NCI-H128 (cell line): ENCODE measurements at regions not wholly inside any gene's neighbourhood (a gene's known extent, or its start where the extent isn't known, plus 50 kb on each side); places are given as distances from the start of the nearest gene placed in this dataset.
"Not testable (repeated sequence)": the region's sequence is repeated elsewhere in the genome, so short reads cannot be mapped to it uniquely, and the experiment has no call there.

Experiments used
- DNase-seq: peaks from one replicate; lab custom pipeline; 2025; ENCODE audit not compliant: unreplicated experiment; lab: John Stamatoyannopoulos, UW

DNA sequence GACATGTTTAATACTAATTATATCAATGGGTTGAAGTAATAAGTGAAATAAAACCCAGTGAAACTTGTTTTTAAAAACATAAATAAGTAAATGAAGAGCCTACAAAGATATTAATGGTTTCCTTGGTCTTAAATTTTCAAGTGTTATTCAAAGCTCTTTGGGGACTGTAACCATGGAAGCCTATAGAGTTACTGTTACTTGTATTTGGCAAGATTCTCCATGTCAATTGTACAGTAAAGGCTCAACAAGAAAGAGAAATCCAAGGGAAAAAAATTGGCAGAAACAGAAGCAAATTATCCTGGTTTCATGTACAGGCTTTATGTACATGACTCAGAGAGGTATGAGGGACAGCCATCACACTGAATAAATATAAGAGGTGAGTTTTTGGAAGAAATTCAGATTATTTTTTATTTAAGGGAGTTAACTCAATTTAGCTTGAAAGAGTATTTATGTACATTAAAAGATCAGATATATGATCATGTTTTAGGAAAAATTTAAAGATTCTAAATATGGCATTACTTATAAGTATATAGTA, 151.1 kb upstream of the HMGA2 start:
- DNase-seq, result no peak

DNA sequence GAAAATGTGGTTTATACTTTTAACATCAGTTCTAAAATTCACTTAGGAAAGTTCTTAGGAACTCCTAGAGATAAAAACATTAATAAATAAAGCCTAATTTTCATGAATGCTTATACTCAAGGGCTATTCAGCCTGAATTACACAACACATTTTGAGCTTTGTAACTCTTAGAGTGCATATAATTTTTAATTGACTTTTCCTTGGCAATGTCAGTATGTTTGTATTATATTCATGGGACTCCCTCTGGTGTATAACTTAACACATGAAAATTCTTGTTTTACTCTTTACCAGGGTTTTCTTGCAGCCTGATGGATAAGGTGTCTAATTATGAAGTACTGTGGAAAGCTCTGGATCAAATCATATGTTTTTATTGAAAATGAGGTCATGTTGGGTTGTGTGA, 150.6 kb upstream of the HMGA2 start:
- no peak for DNase-seq

DNA sequence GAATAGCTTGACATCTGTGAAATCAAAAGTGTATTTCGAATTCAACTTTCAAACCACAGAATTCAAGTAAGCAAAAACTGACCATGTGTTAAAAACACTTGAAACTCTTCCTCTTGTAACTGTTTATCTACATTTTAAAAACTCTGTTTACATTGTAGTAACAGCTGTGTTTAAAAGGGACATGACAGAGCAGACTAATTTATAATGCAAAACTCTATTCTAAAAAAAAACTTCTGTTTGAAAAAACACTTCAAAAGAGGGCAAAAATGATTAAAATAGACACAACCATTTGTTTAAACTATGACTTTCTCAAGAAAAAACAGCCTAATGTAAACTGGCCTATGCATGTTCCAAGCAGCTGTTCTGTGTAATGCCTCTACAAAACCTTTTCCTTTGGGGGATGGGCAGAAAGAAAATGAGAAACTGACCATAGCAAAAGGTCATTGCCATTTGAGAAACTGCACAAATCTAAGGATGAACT, 149.1 kb upstream of the HMGA2 start:
- DNase-seq, result no peak

DNA sequence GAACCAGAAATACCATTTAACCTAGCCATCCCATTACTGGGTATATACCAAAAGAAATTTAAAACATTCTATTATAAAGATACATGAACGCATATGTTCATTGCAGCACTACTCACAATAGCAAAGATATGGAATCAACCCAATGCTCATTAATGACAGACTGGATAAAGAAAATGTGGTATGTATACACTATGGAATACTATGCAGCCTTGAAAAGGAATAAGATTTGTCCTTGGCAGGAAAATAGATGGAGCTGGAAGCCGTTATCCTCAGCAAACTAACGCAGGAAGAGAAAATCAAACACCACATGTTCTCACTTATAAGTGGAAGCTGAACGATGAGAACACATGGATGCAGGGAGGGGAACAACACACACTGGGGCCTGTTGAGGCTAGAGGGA, 146.1 kb upstream of the HMGA2 start:
- not testable (repeated sequence) for DNase-seq

DNA sequence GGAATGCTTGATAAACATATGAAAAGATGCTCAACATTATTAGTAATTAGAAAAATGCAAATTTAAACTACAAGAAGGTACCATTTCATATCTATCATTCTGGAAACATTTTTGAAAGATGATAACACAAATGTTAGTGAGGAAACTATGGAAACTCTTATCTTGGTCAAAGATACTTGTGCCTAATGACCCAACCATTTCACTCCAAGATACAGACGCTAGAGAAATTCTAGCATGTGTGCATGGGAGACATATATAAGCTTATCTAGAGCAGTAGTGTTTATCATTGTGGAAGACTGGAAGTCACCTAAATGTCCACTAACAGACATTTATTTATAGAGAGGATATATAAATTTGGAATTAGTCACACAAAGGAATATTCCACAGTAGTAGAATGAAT, 143.1 kb upstream of the HMGA2 start:
- DNase-seq, result no peak

DNA sequence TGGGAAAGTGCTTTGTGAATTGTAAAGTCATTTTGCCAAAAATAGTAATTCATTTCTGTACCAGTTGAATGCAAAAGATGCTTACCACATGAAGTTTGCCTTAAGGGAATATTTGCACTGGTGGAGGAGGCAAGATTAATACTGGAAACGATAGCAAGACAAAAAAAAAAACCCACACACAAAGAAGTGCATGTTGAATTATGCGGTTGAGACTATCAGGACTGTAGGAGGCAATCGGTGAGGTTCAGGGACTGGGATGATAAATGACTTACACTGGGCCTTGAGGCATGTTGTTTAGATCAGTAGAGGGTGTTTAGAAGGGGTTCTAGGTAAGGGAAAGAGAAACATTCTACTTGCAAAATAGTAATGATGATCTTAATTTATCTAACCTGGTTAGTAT, 142.2 kb upstream of the HMGA2 start:
- no peak for DNase-seq

DNA sequence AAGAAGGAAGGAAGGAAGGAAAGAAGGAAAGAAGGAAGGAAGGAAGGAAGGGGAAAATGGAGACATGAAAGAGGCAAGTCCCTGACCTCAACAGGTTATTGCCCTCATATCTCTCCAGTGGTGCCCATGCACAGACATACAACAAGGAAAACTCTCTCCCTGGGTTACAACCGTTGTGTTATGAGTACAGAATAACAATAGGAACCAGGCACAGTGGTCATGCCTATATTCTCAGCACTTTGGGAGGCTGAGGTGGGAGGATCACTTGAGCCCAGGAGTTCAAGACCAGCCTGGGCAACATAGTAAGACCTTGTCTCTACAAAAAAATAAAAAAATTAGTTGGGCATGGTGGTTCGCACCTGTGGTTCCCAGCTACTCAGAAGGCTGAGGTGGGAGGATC, 139.4 kb upstream of the HMGA2 start:
- DNase-seq, result no peak

DNA sequence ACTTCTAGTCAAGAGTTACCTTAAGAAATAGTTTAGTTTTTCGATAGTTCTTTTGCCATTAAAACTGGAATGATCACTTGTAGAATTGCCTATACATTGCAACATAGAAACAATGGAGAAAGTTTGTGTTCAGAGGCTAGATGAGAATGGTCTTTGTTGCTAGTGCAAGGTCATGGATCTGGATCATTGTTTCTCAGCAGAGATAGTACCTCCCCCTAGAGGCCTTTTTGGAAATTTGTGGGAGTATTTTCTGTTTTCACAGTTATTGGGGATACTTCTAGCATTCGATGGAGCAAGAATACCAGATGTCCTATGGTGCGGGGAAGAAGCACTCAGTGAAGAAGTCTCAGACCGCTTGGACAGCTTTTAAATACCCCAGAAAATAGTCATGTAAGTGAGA, 138.8 kb upstream of the HMGA2 start:
- no peak for DNase-seq

DNA sequence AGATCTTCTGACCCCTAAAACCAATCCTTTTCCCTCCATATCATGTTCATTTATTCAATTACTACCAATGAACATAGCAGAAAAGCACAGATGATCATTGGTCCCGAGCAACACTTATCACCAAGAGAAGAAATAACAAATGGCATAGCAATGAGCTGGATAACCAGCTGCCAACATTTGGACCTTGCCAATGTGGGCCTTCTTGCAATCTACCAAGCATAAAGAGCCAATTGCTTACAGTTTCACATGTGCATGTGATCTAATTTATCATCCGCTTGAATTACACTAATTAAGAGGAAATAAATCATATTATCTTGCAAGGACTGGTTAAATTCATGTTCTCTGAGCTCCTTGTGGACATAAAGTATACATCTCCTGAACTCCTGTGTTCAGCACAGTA, 134.8 kb upstream of the HMGA2 start:
- no peak for DNase-seq

DNA sequence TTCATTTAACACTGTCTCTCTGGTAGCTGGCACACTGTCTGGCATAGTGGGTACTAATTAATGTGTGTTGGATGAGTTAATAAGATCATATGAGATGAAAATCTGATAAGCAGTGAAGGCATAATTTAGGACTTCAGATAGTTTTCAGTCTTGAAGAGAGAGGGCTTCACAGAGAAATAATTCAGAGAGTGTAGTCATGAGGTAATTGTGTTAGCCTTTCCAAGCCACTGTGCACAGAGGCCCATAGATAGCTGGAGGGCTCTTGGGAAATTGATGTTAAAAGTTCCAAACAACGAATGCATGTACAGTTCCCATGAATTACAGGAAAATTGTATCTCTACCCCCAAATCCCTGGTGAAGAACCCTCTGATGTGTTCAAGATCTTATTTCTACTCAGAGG, 133.8 kb upstream of the HMGA2 start:
- DNase-seq, result no peak

DNA sequence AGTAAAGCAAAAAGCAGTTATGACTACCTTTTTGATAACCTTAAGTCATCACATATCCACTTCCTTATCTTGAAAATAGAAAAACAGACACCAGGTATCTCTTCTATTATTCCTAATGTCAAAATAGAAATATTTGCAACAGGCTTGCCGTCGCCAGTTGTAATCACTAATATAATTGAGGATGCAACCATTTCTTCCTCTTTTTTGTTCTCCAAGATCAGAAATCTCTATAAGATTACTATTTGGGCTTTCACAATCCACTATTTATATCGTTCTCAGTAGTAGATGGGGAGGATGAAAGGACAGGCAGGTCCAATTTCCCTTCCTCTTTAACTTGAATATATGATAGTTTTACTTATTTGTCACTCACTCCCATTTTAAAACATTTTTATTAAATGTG, 130.2 kb upstream of the HMGA2 start:
- DNase-seq, result no peak

DNA sequence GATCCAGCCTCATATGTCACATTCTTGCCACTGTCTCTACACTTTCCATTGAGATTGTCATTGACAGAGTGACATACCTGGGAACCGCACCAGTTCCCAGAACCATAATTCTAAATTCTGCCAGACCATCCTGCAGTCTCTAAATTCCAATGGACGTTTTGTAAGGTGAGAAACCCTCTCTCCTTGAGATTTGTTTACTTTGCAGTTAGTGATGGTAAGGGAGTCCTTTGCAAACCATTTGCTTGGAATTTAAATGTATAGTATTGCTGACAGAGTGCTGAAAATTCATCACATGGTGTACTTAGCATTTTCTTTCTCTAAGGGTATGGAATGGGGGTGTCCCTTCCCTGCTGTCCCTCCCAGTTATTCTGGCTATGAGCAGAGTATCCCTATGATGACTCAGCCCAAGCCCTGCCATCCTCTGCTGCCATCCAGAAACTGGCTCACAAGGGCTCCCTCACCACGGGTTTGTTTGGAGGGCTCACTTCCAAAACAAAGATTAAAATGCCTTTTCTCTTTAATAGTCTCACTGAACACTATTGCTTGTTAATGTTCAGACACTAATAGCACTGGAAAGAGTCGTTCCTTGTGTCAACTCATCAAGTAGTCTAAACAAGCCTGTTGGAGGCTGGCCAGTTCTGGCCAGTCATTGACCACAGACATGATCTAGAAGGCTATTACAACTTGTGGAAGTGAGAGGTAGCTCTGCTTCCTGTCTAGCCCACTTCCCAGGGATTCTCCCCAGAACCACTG, 129.0 kb upstream of the HMGA2 start:
- no peak for DNase-seq

DNA sequence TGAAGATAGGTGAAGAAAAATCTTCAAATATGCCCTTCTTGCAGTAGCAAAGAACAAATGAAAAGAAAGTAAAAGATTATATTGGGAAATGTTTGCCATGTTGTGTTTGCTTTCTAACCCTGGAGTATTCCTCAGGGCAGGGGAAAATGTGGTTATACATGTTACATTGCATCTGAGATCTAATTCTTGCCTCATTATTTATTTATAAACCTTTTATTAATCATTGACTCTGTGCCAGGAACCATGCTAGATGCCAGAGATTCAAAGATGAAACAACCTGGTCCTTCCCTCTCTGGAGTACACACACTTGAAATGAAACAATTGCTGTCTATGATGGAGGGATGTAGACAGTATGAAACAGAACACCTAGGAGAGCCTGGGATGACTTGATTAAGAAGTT, 128.1 kb upstream of the HMGA2 start:
- no peak for DNase-seq

DNA sequence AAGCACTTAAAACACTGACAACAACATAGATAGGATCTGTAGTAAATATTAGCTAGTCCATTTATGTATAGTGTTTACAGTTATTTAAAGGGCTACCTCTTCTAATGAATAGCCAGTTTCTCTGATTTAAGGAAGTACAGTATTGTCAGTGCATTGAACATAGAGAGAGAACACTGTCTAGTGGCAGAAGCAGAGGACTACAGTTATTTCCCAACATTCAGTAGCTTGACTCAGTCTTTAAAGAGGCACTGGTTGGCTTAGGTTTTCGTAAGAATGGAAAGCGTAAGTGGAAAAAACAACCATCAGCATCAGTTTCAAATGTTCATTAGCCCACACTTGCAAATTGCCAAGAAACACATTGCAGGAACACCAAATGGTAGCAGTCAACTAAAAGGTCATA, 125.0 kb upstream of the HMGA2 start:
- DNase-seq, result no peak

DNA sequence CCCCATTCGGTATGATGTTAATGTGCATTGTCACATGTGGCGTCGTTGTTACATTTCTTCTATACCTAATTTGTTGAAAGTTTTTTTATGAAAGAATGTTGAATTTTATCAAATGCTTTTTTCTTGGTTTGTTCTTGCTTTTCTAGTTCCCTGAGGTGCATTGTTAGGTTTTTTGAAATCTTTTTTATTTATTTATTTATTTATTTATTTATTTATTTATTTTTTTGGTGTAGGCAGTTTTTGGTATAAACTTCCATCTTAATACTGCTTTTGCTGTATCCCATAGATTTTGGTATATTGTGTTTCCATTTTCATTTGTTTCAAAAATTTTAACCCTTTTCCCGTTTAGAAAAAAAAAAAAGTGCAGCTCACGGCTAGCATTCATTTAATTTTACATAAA, 121.1 kb upstream of the HMGA2 start:
- DNase-seq, result no peak

DNA sequence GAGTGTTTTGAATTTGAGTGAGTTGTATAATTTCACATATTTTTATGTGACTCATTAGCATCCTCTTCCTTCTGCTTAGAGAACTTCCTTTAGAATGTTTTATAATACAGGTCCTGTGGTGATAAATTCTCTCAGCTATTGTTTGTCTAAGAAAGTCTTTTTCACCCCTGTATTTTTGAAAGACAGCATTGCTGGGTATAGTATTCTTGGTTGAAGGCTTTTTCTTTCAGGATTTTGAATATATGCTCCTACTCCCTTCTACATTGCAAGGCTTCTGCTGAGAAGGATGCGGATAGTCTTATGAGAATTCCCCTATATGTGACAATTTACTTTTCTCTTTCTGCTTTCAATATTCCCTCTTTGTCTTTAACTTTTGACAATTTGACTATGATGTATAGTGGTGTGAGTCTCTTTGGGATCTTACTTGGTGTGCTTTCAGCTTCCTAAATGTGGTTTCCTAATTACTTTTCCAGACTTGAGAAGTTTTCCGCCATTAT, 118.9 kb upstream of the HMGA2 start:
- no peak for DNase-seq

DNA sequence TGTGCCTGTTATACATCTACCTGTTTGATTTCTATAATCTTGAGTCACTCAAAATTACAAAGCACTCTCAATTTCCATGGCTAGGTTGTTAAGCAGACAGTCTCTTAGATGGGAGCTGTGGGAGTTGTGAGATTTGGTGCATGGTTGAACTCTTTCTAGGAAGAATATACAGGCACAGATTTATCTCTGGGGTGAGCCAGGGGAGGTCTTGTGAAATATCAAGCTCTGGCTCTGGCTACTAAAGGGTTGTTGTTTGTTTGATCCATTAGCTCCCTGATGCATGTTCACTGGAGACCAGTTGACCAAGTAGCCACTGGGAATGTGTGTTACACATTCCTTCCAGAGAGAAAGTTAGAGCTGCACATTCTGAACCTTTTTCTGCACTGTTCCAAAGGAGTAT, 117.2 kb upstream of the HMGA2 start:
- DNase-seq, result no peak

DNA sequence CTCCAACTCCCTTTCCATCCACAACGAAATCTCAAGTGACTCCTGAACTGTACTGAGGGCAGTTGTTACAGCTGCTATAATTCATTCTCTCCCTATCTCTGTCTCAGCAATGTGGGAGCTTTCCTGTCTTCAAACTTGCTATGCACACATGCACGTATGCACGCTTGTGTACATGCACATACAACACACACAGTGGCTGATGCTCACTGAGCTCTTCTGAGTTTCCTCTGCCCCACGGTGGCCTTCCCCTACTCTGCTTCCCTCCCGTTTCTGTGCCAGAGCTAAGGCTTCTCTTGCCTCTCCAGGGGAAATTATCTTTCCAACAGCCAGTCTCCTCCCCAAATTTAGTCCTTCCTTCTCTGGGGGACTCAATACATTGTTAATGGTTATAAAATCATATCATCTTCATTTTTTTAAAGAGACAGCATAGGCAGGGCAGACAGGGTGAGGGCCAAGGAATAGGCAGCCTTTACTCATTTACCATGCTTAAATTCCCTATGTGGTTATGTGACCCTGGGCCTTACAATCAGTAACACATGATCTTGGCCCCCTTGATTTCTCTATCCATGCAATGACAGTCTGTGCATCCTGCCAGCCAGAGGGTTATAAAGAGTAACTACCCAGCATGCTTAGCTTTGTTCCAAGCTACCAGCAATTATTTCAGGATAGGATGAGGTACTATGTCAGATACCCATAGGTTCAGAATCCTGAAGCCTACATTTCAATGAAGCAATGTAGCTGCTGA, 111.9 kb upstream of the HMGA2 start:
- no peak for DNase-seq

DNA sequence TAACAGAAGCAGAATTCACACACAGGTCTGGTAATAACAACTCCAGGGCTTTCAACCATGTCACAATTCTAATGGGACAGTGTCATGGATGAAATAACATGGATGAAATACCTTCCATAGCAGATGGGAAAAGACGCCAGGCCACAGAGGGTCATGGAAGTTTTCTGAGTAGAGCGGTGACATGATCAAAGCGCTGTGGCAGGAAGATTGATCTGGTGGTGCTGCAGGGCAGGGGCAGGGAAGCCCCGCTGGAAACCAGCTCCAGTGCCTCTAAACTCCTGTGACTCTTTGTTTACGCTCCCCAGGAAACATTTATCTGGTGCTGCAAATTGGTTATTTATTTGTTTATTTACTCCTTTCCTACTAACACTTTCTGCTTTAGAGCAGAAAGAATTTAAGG, 108.3 kb upstream of the HMGA2 start:
- no peak for DNase-seq

DNA sequence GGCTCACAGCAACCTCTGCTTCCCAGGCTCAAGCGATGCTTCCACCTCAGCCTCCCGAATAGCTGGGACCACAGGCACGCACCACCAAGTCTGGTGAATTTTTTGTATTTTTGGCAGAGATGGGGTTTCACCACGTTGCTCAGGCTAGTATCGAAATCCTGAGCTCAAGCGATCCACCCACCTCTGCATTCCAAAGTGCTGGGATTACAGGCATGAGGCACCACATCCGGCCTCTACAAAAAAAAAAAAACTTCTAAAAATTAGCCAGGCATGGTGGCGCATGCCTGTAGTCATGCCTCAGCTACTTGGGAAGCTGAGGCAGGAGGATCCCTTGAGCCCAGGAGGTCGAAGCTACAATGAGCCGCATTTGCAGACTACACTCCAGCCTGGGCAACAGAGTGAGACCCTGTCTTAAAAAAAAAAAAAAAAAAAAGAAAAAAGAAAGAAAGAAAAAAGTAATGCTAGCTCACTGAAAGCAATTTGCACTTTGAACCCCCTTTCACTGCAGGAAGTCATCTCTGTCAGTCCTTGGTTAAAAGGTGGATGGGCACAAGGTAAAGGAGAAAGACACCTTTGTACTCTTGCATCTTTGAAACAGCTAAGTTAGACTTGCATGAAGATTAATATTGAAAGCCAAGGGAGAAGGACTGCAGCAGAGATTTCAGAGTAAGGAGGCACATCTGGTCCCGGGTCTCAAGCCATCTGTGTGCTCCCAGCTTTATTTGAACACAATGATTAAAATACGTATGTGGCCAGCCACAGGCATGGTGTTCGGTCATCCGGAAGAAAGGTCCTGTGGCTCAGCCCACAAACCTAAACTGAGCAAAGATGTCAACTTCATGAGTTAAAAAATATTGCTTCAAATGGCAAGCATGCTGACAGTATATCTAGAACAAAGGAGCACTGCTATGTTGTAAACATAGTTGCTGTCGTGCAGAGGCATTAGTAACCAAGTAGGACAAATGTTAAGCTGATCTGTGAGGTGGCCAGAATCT, 103.8 kb upstream of the HMGA2 start:
- no peak for DNase-seq
